SK-N-SH (cell line): ENCODE measurements at regions not wholly inside any gene's neighbourhood (a gene's known extent, or its start where the extent isn't known, plus 50 kb on each side); places are given as distances from the start of the nearest gene placed in this dataset.

Source experiments
- CTCF ChIA-PET: fragments of 300-600, 350-600 bp; formaldehyde crosslinking; extraction: SDS; loops from one replicate; lab custom pipeline; 2021; lab: Yijun Ruan, JAX
- POLR2A ChIA-PET: fragments of 350-600 bp; sonication (Branson Sonifier 250); formaldehyde crosslinking; extraction: SDS; loops from one replicate; lab custom pipeline; 2020; ENCODE audit warnings: antibody characterized with exemption, inconsistent platforms; lab: Yijun Ruan, JAX
- DNase-seq: peaks from one replicate; pipeline ENCODE4 v3.0.0; 2012
- H2AFZ ChIP-seq: fragments of 200-600 bp; sonication (generic); 2 replicates; pipeline ENCODE4 v1.8.1; 2016; ENCODE audit warnings: antibody characterized with exemption, mild to moderate bottlenecking, low read depth
- H3F3A ChIP-seq: fragments of 200-600 bp; sonication (generic); replicated peaks from 2 replicates; pipeline ENCODE3; 2016; ENCODE audit warnings: antibody characterized with exemption, mild to moderate bottlenecking; ENCODE audit not compliant: insufficient read depth
- H3K27ac ChIP-seq, 2 experiments: fragments of 200-500 bp in 1 of 2; fragments of 200-600 bp in 1 of 2; sonication (Bioruptor generic) in 1 of 2; sonication (generic), shearing (Covaris generic) in 1 of 2; 2 replicates each; pipeline versions ENCODE4 v1.5.1 to v1.6.1; 2014 to 2016; ENCODE audit warnings: low read depth in 2 of 2, inconsistent platforms in 1 of 2, low read length in 1 of 2, mild to moderate bottlenecking in 1 of 2, mixed read lengths in 1 of 2
- H3K27me3 ChIP-seq: fragments of 200-600 bp; sonication (generic), shearing (Covaris generic); 2 replicates; pipeline ENCODE4 v1.6.1; 2016; ENCODE audit warnings: mixed run types; ENCODE audit not compliant: insufficient read depth
- H3K36me3 ChIP-seq, 2 experiments: fragments of 200-500 bp in 1 of 2; fragments of 200-600 bp in 1 of 2; sonication (Bioruptor generic) in 1 of 2; sonication (generic) in 1 of 2; replicated peaks in 1 of 2; 2 replicates each; pipeline versions ENCODE3 to v1.5.1; 2014 to 2016; ENCODE audit warnings: low read length in 1 of 2, mild to moderate bottlenecking in 1 of 2; ENCODE audit not compliant: insufficient read depth in 2 of 2, control insufficient read depth in 1 of 2
- H3K4me1 ChIP-seq, 2 experiments: fragments of 200-500 bp in 1 of 2; fragments of 200-600 bp in 1 of 2; sonication (Bioruptor generic) in 1 of 2; sonication (generic), shearing (Covaris generic) in 1 of 2; 2 replicates each; pipeline versions ENCODE4 v1.5.1 to v1.6.1; 2014 to 2016; ENCODE audit warnings: low read depth in 1 of 2, low read length in 1 of 2, mixed run types in 1 of 2; ENCODE audit not compliant: insufficient read depth in 2 of 2, control insufficient read depth in 1 of 2
- H3K4me2 ChIP-seq: fragments of 200-600 bp; sonication (generic), shearing (Covaris generic); 2 replicates; pipeline ENCODE4 v1.6.1; 2017; ENCODE audit warnings: mixed run types
- H3K4me3 ChIP-seq, 2 experiments: fragments of 200-500 bp in 1 of 2; fragments of 200-600 bp in 1 of 2; sonication (Bioruptor generic) in 1 of 2; sonication (generic), shearing (Covaris generic) in 1 of 2; 2 replicates each; pipeline versions ENCODE4 v1.5.1 to v1.8.1; 2014 to 2016; ENCODE audit warnings: low read depth in 2 of 2, inconsistent platforms in 1 of 2, low read length in 1 of 2, mild to moderate bottlenecking in 1 of 2, mixed read lengths in 1 of 2, moderate library complexity in 1 of 2
- H3K79me2 ChIP-seq: fragments of 200-600 bp; sonication (generic); 2 replicates; pipeline ENCODE4 v1.8.1; 2017; ENCODE audit warnings: mild to moderate bottlenecking; ENCODE audit not compliant: insufficient read depth
- H3K9ac ChIP-seq: fragments of 200-600 bp; sonication (generic); 2 replicates; pipeline ENCODE4 v1.6.1; 2017; ENCODE audit warnings: mixed run types
- H3K9me2 ChIP-seq: fragments of 200-600 bp; sonication (generic); 2 replicates; pipeline ENCODE4 v1.6.1; 2017; ENCODE audit warnings: mixed run types
- H3K9me3 ChIP-seq: fragments of 200-600 bp; sonication (generic); 2 replicates; pipeline ENCODE4 v1.6.1; 2017; ENCODE audit warnings: mixed run types, mild to moderate bottlenecking, moderate library complexity
- H4K20me1 ChIP-seq: fragments of 200-600 bp; sonication (generic); 2 replicates; pipeline ENCODE4 v1.6.1; 2017; ENCODE audit warnings: mild to moderate bottlenecking, mixed run types; ENCODE audit not compliant: insufficient read depth
- FOSL2 ChIP-seq: IDR thresholded peaks from 2 replicates; pipeline ENCODE4 v1.4.0; 2012; ENCODE audit warnings: low read depth, mild to moderate bottlenecking, moderate library complexity, borderline replicate concordance
- FOXM1 ChIP-seq: IDR thresholded peaks from 2 replicates; pipeline ENCODE4 v1.4.0; 2012; ENCODE audit warnings: low read depth, mild to moderate bottlenecking
- GATA2 ChIP-seq: sonication (generic); formaldehyde crosslinking; IDR thresholded peaks from 2 replicates; pipeline ENCODE4 v1.5.0; 2020; ENCODE audit warnings: mild to moderate bottlenecking, missing genetic modification reagents
- IRF3 ChIP-seq: fragments of 150-350 bp; IDR thresholded peaks from 2 replicates; pipeline ENCODE4 v1.6.1; 2016; ENCODE audit warnings: mild to moderate bottlenecking, low read depth, low read length
- RXRA ChIP-seq: IDR thresholded peaks from 2 replicates; pipeline ENCODE4 v1.4.0; 2012; ENCODE audit warnings: low read depth, mild to moderate bottlenecking, borderline replicate concordance
- SIN3A ChIP-seq: IDR thresholded peaks from 2 replicates; pipeline ENCODE4 v1.6.1; 2012; ENCODE audit warnings: low read depth, mild to moderate bottlenecking, low read length, moderate library complexity, borderline replicate concordance
- TAF1 ChIP-seq: IDR thresholded peaks from 2 replicates; pipeline ENCODE4 v1.6.1; 2012; ENCODE audit warnings: low read depth, mild to moderate bottlenecking, low read length, moderate library complexity, borderline replicate concordance
- TCF12 ChIP-seq: IDR thresholded peaks from 2 replicates; pipeline ENCODE4 v1.4.0; 2012
- TEAD4 ChIP-seq: IDR thresholded peaks from 2 replicates; pipeline ENCODE4 v1.4.0; 2012; ENCODE audit warnings: mild to moderate bottlenecking, borderline replicate concordance; ENCODE audit not compliant: insufficient read depth
- USF1 ChIP-seq: IDR thresholded peaks from 2 replicates; pipeline ENCODE4 v1.4.0; 2012; ENCODE audit warnings: low read depth, borderline replicate concordance
- USF2 ChIP-seq: fragments of 150-350 bp; IDR thresholded peaks from 2 replicates; pipeline ENCODE4 v1.6.1; 2017; ENCODE audit warnings: antibody characterized with exemption, low read length, low read depth, borderline replicate concordance
- YY1 ChIP-seq: IDR thresholded peaks from 2 replicates; pipeline ENCODE4 v1.4.0; 2012; ENCODE audit warnings: low read depth, mild to moderate bottlenecking
- WGBS: methylation state at CpG from one replicate; pipeline ENCODE4 v1.1.6; 2017; ENCODE audit warnings: low lambda C conversion rate; 5-methylcytosine and 5-hydroxymethylcytosine counted together

- TF ChIP-seq USF1 (no peak), TEAD4 (no peak), FOSL2 (no peak)
Measured at GRCh38 chr10:4677296-4678021, 148.5 kb upstream of the AKR1E2 start (continued).

- TF ChIP-seq FOSL2 (no peak), RXRA (no peak), TCF12 (no peak), FOXM1 (no peak)
- Histone ChIP-seq H3K36me3 (no peaks in the 10 kb centered on the region), H3K4me1 (peaks cover 2 to 15% of the 10 kb centered on the region in 2 experiments; a peak in 3 of 4 replicates), H3K9me3 (no peaks in the 10 kb centered on the region), H3K27me3 (no peaks in the 10 kb centered on the region), H3K4me2 (no peak overlapping the region), H3K9me2 (no peaks in the 10 kb centered on the region), H3K79me2 (peaks cover 20% of the 10 kb centered on the region), H2AFZ (no peak overlapping the region), H3F3A (peaks cover 23% of the 10 kb centered on the region), H3K27ac (no peak overlapping the region), H3K9ac (no peak overlapping the region), H3K4me3 (no peak overlapping the region), H4K20me1 (no peaks in the 10 kb centered on the region)
- no peak for DNase-seq
- POLR2A ChIA-PET = no interaction called here
- CTCF ChIA-PET = interaction anchor here (0.7 to 1.0 kb wide), 2 partner anchors 10 to 90 kb away, joined by 5 read pairs; no protein-coding TSS in a partner anchor
- 90% methylated on average over 3 of the region's 3 CpGs for WGBS
Measured at GRCh38 chr10:4676566-4676965, 149.4 kb upstream of the AKR1E2 start.

GRCh38 chr10:4675808-4676207 lies 150.2 kb upstream of the AKR1E2 start:
- Histone ChIP-seq H3K79me2 (peaks cover 20% of the 10 kb centered on the region), H3K9me3 (no peaks in the 10 kb centered on the region), H3K27ac (no peak overlapping the region), H3K4me2 (no peak overlapping the region), H3K27me3 (no peaks in the 10 kb centered on the region), H3K9me2 (no peaks in the 10 kb centered on the region), H3K9ac (no peak overlapping the region), H3K36me3 (no peaks in the 10 kb centered on the region), H2AFZ (no peak overlapping the region), H3K4me3 (no peak overlapping the region), H4K20me1 (no peaks in the 10 kb centered on the region), H3F3A (peaks cover 30% of the 10 kb centered on the region), H3K4me1 (peaks cover 6 to 15% of the 10 kb centered on the region in 2 experiments; a peak in 3 of 4 replicates)
- POLR2A ChIA-PET = no interaction called here
- no peak for DNase-seq
- CTCF ChIA-PET = no interaction called here
- no peak for TF ChIP-seq USF2
- TF ChIP-seq SIN3A = no peak
- TF ChIP-seq FOXM1 = no peak
- TF ChIP-seq YY1 = no peak
- no peak for TF ChIP-seq IRF3
- TF ChIP-seq TAF1 = no peak
- no peak for TF ChIP-seq GATA2 (CRISPR knock-in tag)
